Fibroblast of lung (primary cell): ENCODE measurements at regions not wholly inside any gene's neighbourhood (a gene's known extent, or its start where the extent isn't known, plus 50 kb on each side); places are given as distances from the start of the nearest gene placed in this dataset.
"Not testable (repeated sequence)": the region's sequence is repeated elsewhere in the genome, so short reads cannot be mapped to it uniquely, and the experiment has no call there.

Source experiments
- DNase-seq, 2 donors: peaks; one replicate each; pipeline versions ENCODE4 v3.0.0 to v3.0.0-alpha.2; 2010; ENCODE audit warnings: low read depth in 2 of 2
- H2AFZ ChIP-seq: 2 replicates; pipeline ENCODE4 v1.5.1; 2012; ENCODE audit warnings: low read length, control low read depth, inconsistent platforms
- H3K27ac ChIP-seq: 2 replicates; pipeline ENCODE4 v1.5.1; 2011; ENCODE audit warnings: low read length, control low read depth; ENCODE audit not compliant: insufficient read depth
- H3K27me3 ChIP-seq: 2 replicates; pipeline ENCODE4 v1.5.1; 2011; ENCODE audit warnings: mild to moderate bottlenecking, low read length; ENCODE audit not compliant: control insufficient read depth, insufficient read depth
- H3K36me3 ChIP-seq: 2 replicates; pipeline ENCODE4 v1.5.1; 2011; ENCODE audit warnings: low read length; ENCODE audit not compliant: control insufficient read depth, insufficient read depth
- H3K4me1 ChIP-seq: 2 replicates; pipeline ENCODE4 v1.5.1; 2011; ENCODE audit warnings: low read length; ENCODE audit not compliant: control insufficient read depth, insufficient read depth; ENCODE audit errors: extremely low read depth
- H3K4me2 ChIP-seq: 2 replicates; pipeline ENCODE4 v1.5.1; 2011; ENCODE audit warnings: low read length, control low read depth; ENCODE audit not compliant: insufficient read depth; ENCODE audit errors: extremely low read depth
- H3K4me3 ChIP-seq, 4 experiments: fragments of 200-600 bp in 1 of 4; sonication (generic) in 1 of 4; replicated peaks in 1 of 4; 2 replicates each; pipeline ENCODE4 v1.5.1; 2011 to 2016; ENCODE audit warnings: low read length in 4 of 4, low read depth in 3 of 4, mild to moderate bottlenecking in 3 of 4, control low read depth in 2 of 4, inconsistent platforms in 1 of 4, mixed read lengths in 1 of 4; ENCODE audit not compliant: insufficient read depth in 1 of 4; ENCODE audit errors: control extremely low read depth in 1 of 4
- H3K79me2 ChIP-seq: 2 replicates; pipeline ENCODE4 v1.5.1; 2012; ENCODE audit warnings: mild to moderate bottlenecking, low read length, inconsistent platforms; ENCODE audit not compliant: control insufficient read depth, insufficient read depth
- H3K9ac ChIP-seq: 2 replicates; pipeline ENCODE4 v1.5.1; 2011; ENCODE audit warnings: mild to moderate bottlenecking, low read length, control low read depth; ENCODE audit not compliant: insufficient read depth
- H3K9me3 ChIP-seq: 2 replicates; pipeline ENCODE4 v1.5.1; 2012; ENCODE audit warnings: low read depth, low read length; ENCODE audit not compliant: control insufficient read depth, insufficient read depth
- H4K20me1 ChIP-seq: 2 replicates; pipeline ENCODE4 v1.5.1; 2011; ENCODE audit warnings: low read length; ENCODE audit not compliant: control insufficient read depth, insufficient read depth; ENCODE audit errors: extremely low read depth
- EZH2 ChIP-seq: IDR thresholded peaks from 2 replicates; pipeline ENCODE4 v1.5.1; 2012; ENCODE audit warnings: low read length, control low read depth, mild to moderate bottlenecking; ENCODE audit errors: missing control alignments
- TF ChIP-seq, protein P1 (sequence below), 2 donors: IDR thresholded peaks in 1 of 2; conservative IDR thresholded peaks in 1 of 2; 1 replicate in 1 of 2; 2 replicates in 1 of 2; pipeline ENCODE4 v1.5.1; 2011 to 2012; ENCODE audit warnings: low read length in 2 of 2, control low read depth in 1 of 2, inconsistent platforms in 1 of 2, low read depth in 1 of 2, mild to moderate bottlenecking in 1 of 2

DNA sequence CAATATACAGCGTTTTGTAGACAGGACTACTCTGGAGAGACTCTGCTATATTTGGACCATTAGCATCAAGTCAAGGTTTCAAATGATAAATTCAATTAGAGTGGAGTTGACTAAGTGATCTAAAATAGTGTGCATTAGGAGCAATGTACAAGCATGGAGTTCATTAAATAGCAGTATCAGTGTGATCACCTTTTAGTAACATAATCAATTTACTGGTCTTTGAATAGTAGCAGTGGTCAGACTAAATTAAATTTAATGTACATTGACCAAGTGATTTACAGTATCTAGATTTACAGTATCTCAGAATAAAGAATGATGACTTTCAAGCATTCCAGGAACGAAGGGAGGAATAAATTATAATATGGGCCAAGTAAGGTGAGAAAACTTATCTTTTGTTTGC is 489.6 kb upstream of the ADGRL4 start:
- Histone ChIP-seq H3K9me3 (no peaks in the 10 kb centered on the region), H3K4me3 (no peak overlapping the region), H3K79me2 (no peaks in the 10 kb centered on the region), H3K9ac (no peak overlapping the region), H2AFZ (no peak overlapping the region), H3K4me1 (no peaks in the 10 kb centered on the region), H3K27ac (no peak overlapping the region), H3K36me3 (no peaks in the 10 kb centered on the region), H4K20me1 (no peaks in the 10 kb centered on the region), H3K27me3 (no peaks in the 10 kb centered on the region), H3K4me2 (no peak overlapping the region)
- no peak for DNase-seq
- TF ChIP-seq, protein P1, sequence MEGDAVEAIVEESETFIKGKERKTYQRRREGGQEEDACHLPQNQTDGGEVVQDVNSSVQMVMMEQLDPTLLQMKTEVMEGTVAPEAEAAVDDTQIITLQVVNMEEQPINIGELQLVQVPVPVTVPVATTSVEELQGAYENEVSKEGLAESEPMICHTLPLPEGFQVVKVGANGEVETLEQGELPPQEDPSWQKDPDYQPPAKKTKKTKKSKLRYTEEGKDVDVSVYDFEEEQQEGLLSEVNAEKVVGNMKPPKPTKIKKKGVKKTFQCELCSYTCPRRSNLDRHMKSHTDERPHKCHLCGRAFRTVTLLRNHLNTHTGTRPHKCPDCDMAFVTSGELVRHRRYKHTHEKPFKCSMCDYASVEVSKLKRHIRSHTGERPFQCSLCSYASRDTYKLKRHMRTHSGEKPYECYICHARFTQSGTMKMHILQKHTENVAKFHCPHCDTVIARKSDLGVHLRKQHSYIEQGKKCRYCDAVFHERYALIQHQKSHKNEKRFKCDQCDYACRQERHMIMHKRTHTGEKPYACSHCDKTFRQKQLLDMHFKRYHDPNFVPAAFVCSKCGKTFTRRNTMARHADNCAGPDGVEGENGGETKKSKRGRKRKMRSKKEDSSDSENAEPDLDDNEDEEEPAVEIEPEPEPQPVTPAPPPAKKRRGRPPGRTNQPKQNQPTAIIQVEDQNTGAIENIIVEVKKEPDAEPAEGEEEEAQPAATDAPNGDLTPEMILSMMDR (conservative IDR thresholded peaks at IDR 0.05 in 1 of 2, IDR thresholded peaks at IDR 0.05 in 1 of 2; ENCODE audit: low read depth in 1 of 2, low read length in 2 of 2): no peak
- no peak for TF ChIP-seq EZH2

DNA sequence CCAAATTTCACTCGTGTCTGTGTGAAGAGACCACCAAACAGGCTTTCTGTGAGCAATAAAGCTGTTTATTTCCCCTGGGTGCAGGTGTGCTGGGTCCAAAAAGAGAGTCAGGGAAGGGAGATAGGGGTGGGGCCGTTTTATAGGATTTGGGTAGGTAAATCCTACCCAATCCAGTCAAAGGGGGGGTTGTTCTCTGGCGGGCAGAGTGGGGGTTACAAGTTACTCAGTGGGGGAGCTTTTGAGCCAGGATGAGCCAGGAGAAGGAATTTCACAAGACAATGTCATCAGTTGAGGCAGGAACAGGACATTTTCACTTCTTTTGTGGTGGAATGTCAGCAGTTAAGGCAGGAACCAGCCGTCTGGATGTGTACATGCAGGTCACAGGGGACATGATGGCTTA is 487.2 kb upstream of the ADGRL4 start:
- not testable (repeated sequence) for H3K4me3 ChIP-seq, H3K4me1 ChIP-seq, DNase-seq, H3K9ac ChIP-seq, H4K20me1 ChIP-seq, H3K36me3 ChIP-seq, H2AFZ ChIP-seq, H3K4me2 ChIP-seq, H3K27ac ChIP-seq, H3K79me2 ChIP-seq, H3K9me3 ChIP-seq, H3K27me3 ChIP-seq

DNA sequence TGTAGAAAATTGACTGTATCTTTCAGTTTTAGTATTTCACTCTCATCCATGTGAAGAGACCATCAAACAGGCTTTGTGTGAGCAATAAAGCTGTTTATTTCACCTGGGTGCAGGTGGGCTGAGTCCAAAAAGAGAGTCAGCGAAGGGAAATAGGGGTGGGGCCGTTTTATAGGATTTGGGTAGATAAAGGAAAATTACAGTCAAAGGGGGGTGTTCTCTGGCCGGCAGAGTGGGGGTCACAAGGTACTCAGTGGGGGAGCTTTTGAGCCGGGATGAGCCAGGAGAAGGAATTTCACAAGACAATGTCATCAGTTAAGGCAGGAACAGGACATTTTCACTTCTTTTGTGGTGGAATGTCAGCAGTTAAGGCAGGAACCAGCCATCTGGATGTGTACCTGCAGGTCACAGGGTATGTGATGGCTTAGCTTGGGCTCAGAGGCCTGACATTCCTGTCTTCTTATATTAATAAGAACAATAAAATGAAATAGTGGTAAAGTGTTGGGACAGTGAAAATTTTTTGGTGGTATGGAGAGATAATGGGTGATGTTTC is 482.1 kb upstream of the ADGRL4 start:
- H3K27me3 ChIP-seq, H4K20me1 ChIP-seq, H3K36me3 ChIP-seq, H3K27ac ChIP-seq, H3K4me2 ChIP-seq, H3K9me3 ChIP-seq, H3K4me1 ChIP-seq, DNase-seq, H2AFZ ChIP-seq, H3K4me3 ChIP-seq, H3K79me2 ChIP-seq, H3K9ac ChIP-seq: not testable (repeated sequence)

DNA sequence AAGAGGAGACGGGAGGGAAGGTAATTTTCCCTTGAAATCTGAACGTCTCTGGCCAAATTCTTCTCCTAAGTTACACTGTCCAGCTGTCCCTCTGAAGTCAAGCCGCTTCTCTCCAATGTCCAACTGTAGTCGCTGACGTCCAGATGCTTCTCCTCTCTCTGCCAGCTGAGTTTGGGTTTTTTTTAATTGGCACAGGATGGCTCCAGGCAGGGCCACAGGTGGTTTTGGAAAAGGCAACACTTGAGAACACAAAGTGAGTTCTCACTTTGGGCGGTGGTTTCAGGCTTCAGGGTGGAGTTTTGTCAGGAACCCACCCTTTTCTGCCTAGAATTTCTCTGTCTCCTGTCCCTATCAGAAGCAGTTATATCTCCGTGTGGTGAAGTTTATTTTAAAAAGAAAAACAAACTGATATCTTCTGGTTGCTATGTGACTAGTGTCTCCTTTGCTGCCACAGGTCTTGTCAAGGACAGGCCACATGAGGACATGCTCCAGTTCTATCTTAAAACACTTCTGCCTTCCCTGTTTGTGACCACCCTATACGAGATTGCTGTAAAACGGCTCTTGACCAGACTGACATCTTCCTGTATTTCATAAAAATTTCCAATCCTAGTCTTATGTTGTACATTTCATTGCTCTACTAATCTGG is 472.3 kb upstream of the ADGRL4 start:
- Histone ChIP-seq H3K4me2 (no peak overlapping the region), H3K27me3 (no peaks in the 10 kb centered on the region), H3K4me1 (no peaks in the 10 kb centered on the region), H4K20me1 (no peaks in the 10 kb centered on the region), H3K9me3 (no peaks in the 10 kb centered on the region), H3K4me3 (no peak overlapping the region), H2AFZ (no peak overlapping the region), H3K9ac (no peak overlapping the region), H3K79me2 (no peaks in the 10 kb centered on the region), H3K27ac (no peak overlapping the region), H3K36me3 (no peaks in the 10 kb centered on the region)
- no peak for DNase-seq
- TF ChIP-seq, protein P1 (conservative IDR thresholded peaks at IDR 0.05 in 1 of 2, IDR thresholded peaks at IDR 0.05 in 1 of 2; ENCODE audit: low read depth in 1 of 2, low read length in 2 of 2): no peak
- TF ChIP-seq EZH2: no peak
